ENCODE measurements at regions not wholly inside any gene's neighbourhood (a gene's known extent, or its start where the extent isn't known, plus 50 kb on each side); places are given as distances from the start of the nearest gene placed in this dataset.

DNA sequence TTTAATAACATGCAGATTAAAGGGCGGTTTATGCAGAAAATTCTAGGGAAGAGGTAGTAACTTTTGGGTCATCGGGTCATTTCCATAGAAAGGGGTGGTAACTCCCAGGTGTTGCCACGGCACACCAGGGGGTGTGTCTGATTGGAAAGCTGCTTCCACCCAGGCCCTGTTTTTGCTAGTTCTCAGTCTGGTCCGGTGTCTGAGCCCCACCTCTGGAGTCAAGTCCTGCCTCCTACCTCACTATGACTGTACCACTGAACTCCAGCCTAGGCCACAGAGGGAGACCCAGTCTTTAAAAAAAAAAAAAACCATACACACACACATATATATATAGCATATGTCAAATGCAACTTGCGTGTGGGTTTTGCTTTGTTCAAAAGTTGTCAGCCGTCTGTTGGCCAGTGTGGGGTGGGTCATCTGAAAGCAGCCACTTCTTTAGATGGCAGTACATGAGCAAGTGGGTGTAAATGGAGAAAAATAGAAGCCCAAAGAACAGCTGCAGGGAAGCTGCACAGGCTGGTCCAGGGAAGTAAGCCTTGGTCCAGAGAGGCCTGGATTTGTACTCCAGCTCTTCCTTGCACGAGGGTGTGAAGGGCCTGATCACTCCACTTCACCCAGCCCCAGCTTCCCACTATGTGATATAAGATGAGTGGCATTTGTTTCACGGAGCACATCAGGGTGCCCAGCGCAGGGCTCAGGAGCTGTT is 110.7 kb upstream of the SPRY4 start:
- no peak for DNase-seq (ENCODE audit: low read depth in 2 of 2, low spot score in 1 of 2)

DNA sequence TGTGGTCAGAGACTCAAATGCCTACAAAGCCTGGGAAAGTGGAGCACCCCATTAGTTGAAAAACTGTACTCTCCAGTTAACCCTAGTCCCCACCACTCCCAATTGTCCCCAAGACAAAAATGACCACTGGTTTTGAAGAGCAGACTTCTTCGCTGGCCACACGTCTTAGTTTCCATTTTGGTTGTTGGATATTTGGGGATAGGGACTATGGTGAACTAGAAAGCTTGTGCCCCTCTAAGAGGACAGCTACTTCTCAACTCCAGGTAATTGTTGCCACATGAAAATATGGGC is 109.4 kb upstream of the SPRY4 start:
- no peak for DNase-seq (ENCODE audit: low read depth in 2 of 2, low spot score in 1 of 2)

DNA sequence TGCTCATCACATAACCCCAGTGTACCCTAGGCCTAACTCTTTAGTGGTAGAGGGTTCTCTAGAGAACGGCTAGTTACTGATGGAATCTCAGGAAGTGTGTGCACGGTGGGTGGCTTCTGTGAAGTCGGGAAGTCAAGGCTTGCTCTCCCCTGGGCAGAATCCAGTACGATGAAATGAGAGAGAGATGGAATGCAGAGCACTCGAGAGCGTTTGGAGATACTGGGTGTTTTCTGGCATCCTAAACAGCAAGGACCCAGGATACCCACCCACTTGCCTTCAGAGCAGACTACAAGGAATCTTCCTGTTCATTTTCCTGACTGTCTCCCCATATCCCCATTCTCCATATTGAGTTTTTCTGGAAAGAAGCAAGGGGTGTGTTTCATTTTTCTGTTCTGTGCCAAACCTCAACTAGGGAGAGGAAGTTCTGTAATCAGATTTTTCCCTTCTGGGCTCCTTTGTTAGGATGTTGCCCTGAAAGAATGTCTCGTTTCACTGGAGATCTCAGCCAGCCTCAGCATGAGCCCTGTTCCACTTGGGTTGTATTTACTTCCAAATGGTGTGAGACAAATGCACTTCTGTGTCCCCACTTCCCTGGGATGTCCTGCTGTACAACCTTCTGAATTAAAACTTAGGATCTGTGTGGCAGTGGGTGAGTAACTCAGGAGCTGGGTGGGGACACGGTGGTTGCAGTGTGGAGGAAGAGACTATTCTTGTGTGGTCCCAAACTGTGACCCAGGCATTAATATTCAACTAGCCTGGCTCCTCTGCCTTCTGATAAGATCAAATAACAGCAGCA is 108.9 kb upstream of the SPRY4 start:
- DNase-seq (ENCODE audit: low read depth in 2 of 2, low spot score in 1 of 2), result no peak

GRCh38 chr5:142432961-142433360 is 108.1 kb upstream of the SPRY4 start:
- peak in 1 of 2 donors; percentile 17 for DNase-seq (ENCODE audit: low read depth in 2 of 2, low spot score in 1 of 2)

DNA sequence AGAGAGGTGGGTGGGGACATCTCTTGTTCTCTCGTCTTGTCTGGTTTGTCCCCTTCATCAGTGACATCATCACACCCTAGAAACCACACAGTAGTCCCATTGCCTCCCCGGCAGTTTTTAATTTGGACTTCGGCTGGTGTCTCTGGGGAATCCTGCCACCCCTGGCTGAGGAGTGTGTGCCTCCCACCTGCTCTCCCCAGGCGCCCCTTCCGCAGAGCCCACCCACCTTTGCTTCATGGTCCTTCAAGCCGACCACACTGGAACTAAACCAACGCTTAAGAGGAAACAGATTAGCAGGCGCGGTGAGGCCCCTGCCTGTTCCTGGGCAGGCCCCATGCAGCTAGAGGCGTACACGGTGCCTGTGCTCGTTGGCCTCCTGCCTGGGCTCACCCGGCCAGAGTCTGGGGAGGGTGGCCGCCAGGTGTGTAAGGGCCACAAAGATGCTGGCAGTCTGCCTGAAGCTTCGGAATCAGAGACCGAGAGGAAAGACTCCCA is 107.6 kb upstream of the SPRY4 start:
- no peak for DNase-seq (ENCODE audit: low read depth in 2 of 2, low spot score in 1 of 2)

DNA sequence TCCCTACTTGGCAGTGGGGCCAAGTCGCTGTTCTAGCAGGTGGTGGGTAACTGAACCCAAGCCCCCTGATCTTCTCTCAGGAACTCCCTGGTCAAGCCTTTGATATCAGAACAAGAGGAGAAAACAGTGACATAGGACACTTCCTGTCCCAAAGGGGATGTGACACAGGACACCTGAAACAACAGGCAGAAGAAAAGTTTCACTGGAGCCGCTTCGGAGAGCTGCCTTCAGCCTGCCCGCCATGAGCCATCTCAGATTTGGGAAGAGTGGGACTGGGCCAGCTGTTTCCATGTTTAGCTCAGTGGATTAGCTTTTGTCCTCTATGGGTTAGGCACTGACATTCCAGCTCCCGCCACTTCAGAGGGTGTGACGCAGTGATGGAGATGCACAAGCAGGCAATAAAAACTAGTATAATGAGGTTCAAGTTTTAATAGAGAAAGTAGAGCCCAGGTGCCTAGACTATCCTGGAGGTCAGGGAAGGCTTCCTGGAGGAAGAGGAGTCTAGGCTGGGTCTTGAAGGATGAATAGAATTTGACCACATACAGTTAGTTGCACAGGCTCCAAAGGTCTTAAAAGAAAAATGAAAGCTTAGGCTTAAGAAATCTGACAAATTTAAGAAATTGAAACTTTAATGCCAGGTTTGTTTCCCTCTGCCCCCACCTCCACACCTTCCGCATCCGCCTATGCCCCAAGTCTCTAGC is 104.1 kb upstream of the SPRY4 start:
- DNase-seq (ENCODE audit: low read depth in 2 of 2, low spot score in 1 of 2), result no peak

DNA sequence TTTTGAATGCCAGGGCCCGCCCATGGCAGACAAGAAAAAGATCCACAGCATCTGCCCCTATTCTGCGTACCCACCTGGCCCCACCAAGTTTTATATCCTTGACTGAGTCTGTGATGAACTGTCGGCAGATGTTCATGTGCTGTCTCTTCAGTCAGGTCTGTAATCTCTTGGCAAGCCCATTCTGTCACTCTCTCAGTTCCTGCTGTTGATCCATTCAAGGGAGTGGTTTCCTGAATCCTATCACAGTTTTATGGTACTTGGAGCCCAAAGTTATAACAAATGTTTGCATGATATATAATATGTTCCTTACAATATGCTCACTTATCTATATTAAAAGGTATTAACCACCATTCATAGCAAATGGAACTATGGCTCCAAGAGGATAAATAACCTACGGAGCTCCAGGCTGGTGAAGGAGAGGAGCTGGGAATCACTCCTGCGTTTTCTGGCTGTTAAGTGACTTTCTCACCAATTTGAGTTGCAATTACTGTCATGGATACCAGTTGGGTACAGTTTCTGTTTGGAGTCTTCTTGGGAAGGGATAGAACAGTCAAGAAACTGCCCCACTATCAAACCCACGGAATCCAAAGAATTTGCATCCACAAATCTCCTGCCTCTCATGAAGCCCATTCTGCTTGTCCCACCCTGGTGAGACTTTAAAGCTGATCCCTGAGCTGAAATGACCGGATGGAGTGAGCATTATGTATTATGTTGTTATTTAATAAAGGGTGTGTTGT is 103.4 kb upstream of the SPRY4 start:
- DNase-seq (ENCODE audit: low read depth in 2 of 2, low spot score in 1 of 2), result no peak

- DNase-seq (ENCODE audit: low read depth in 2 of 2, low spot score in 1 of 2), result no peak
Measured at GRCh38 chr5:142427529-142427928, 102.7 kb upstream of the SPRY4 start.

DNA sequence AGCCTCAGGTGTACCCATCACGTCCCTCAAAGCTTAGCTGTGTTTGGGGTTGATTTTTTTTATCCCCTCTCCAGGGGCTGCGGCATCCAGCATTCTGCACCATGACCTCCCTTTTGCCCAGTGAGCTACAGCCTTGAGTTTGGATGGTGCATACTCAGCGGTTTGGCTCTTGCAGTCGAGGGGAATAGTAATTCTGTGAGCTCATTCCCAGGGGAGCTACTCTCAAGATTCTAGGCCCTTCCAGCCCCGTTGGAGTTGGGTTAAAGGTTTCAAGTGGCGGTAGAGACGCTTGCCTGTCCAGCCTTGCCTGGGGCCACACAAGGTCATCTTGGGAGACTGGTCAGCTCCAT is 102.2 kb upstream of the SPRY4 start:
- no peak for DNase-seq (ENCODE audit: low read depth in 2 of 2, low spot score in 1 of 2)

- DNase-seq (ENCODE audit: low read depth in 2 of 2, low spot score in 1 of 2), result peak in 1 of 2 donors; percentile 2
Measured at GRCh38 chr5:142426129-142427014, 101.6 kb upstream of the SPRY4 start.

- no peak for DNase-seq (ENCODE audit: low read depth in 2 of 2, low spot score in 1 of 2)
Measured at GRCh38 chr5:142425286-142426065, 100.7 kb upstream of the SPRY4 start.

GRCh38 chr5:142422429-142422828 is 97.6 kb upstream of the SPRY4 start:
- DNase-seq (ENCODE audit: low read depth in 2 of 2, low spot score in 1 of 2), result no peak

DNA sequence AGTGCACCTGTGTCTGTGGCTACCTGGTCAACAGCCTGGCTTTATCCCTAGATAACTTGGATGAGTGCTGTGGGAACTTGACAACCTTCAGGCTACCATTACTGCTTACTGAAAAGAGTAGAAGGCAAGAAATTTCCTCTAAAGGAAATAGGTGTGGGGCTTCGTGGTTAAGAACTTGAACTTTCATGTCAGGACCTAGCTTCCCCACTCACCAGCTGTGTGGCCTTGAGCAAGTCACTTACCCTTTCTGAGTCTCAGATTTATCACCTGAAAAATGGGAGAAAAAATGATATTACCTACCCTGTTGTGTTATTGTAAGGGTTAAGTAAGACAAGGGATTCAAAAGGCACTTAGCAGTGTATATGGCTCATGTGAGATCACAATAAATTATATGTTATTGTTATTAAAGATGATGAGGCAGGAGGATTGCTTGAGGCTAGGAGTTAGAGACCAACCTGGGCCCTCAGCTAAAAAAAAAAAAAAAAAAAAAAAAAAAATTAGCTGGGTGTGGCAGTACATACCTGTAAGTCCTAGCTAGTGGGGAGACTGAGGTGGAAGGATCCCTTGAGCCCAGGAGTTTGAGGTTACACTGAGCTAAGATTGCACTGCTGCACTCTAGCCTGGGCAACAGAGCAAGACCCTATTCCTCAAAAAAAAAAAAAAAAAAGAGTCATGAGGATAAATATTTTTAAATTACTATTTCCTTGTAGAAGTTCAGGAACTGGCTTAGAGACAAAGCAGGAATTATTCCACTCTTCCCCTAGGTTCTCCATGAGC is 97.0 kb upstream of the SPRY4 start:
- DNase-seq (ENCODE audit: low read depth in 2 of 2, low spot score in 1 of 2), result no peak

GRCh38 chr5:142421228-142421617 is 96.4 kb upstream of the SPRY4 start:
- DNase-seq (ENCODE audit: low read depth in 2 of 2, low spot score in 1 of 2), result no peak

GRCh38 chr5:142420561-142421227 is 95.9 kb upstream of the SPRY4 start:
- no peak for DNase-seq (ENCODE audit: low read depth in 2 of 2, low spot score in 1 of 2)

DNA sequence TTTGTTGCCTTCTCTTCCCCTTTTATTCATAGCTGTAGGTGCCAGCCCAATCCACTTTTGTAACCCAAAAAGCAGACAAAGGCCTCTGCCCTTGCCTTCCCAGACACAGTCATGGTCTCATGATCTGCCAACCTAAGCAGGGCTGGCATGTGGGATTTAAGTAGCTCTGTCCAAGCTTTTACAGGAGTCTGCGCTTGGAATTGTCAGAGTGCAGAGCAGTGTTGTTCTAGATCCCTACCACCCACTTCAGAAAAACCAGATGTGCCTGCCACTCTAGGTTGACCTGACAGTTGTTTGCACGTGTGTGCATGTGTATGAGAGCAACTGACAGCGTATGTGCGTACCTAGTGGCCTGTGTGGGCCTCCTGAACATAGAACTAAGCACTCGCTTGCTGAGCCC is 87.8 kb upstream of the SPRY4 start:
- DNase-seq (ENCODE audit: low read depth in 2 of 2, low spot score in 1 of 2), result no peak

DNA sequence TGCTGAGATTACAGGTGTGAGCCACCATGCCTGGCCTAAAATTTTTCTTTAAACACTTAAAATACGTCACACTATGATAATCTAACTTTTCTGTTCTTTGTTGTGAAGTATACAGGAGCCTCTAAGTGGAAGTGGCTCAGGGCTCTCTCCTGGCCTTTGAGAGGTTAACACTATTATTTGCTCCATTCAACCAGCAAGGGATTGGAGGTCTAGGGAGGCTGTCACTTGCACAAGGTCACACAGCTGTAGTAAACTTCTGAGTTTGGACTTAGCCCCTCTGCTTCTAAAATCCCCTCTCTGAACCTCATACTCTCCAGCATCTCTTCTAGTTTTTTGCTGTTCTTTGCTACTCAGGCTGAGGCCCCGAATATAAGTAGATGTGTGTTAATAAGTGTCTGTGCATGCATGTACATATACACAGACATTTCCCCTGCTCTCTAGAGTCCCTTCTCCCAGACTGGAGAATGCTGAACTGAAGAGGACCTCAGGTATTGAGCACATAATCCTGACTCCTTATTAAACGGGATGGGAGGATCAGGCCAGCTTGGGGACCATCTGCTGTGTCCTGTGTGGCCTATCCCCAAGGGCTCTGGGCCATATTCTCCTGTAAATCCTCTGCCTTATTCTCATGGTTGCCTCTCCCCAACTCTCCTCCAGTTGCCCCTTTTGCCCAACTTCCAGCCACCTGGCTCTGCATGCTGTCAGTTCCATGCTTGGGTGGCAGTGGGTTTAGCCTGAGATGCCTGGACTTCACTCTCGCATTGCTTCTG is 87.0 kb upstream of the SPRY4 start:
- DNase-seq (ENCODE audit: low read depth in 2 of 2, low spot score in 1 of 2), result no peak

GRCh38 chr5:142411103-142411502 is 86.3 kb upstream of the SPRY4 start:
- DNase-seq (ENCODE audit: low read depth in 2 of 2, low spot score in 1 of 2), result no peak
